Retinal pigment epithelial cell (primary cell): ENCODE measurements at regions not wholly inside any gene's neighbourhood (a gene's known extent, or its start where the extent isn't known, plus 50 kb on each side); places are given as distances from the start of the nearest gene placed in this dataset.
"Not testable (repeated sequence)": the region's sequence is repeated elsewhere in the genome, so short reads cannot be mapped to it uniquely, and the experiment has no call there.

Experiments
- DNase-seq: peaks from one replicate; pipeline ENCODE4 v3.0.0-alpha.2; 2010; ENCODE audit warnings: low read depth
- H3K4me3 ChIP-seq: 2 replicates; pipeline ENCODE4 v1.5.1; 2011; ENCODE audit warnings: mild to moderate bottlenecking, low read length, control low read depth, moderate library complexity
- TF ChIP-seq, protein P1 (sequence below): conservative IDR thresholded peaks from 2 replicates; pipeline ENCODE4 v1.5.1; 2011; ENCODE audit warnings: low read depth, low read length, control low read depth, inconsistent platforms

DNA sequence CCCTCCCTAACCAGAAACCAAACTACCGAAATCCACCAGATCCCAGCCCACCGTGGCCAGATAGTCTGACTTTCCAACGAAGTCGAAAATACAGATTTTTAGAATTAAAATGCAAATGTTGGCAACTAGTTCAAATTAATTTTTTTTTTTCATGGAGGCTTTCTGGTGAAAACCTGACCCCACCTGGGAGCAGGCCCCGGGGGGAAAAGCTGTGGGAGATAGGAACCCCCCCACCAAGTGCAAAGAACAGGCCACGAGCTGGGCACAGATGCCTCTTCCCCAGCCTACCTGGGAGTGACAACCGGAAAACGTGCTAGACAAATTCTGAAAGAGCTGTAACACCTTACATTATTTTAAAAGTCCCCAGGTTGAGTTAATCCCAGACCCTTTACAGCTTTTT lies 333.8 kb downstream of the PREX1 start:
- no peak for DNase-seq
- TF ChIP-seq, protein P1, sequence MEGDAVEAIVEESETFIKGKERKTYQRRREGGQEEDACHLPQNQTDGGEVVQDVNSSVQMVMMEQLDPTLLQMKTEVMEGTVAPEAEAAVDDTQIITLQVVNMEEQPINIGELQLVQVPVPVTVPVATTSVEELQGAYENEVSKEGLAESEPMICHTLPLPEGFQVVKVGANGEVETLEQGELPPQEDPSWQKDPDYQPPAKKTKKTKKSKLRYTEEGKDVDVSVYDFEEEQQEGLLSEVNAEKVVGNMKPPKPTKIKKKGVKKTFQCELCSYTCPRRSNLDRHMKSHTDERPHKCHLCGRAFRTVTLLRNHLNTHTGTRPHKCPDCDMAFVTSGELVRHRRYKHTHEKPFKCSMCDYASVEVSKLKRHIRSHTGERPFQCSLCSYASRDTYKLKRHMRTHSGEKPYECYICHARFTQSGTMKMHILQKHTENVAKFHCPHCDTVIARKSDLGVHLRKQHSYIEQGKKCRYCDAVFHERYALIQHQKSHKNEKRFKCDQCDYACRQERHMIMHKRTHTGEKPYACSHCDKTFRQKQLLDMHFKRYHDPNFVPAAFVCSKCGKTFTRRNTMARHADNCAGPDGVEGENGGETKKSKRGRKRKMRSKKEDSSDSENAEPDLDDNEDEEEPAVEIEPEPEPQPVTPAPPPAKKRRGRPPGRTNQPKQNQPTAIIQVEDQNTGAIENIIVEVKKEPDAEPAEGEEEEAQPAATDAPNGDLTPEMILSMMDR, result no peak
- no peak overlapping the region for H3K4me3 ChIP-seq

DNA sequence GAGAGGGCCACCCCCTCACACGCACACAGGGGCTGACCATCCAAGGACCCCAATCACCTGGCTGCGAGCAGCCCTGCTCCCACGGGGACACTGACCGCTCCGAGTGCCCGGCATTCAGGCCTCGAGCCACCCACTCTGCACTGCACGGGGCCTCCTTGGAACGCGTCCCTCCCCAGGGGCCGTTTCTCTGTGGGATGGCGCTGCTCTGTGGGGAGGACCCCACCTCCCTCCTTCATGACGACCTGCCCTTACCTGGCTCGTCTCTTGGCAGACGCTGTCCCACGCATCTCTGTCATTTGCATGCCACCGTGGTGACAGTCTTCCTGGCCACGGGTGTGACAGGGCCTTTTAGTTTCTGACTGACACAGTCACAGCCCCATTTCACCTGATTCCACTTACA lies 334.5 kb downstream of the PREX1 start:
- not testable (repeated sequence) for DNase-seq, H3K4me3 ChIP-seq

DNA sequence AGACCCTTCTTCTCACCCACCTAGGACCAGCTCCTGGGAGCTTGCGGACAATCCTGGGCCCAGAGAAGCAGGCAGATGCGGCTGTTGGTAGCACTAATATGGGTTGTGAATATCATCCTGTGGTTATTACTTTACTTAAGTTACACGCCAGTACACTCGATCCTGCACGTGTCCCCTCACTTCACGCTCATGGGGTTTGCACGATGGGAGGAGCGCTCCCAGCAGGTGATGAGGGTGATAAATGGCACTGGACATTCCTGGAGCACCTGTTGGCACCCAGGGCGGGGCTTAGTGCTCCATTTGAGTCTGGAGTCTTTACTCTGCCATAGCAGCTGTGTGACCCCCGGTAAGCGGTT lies 335.1 kb downstream of the PREX1 start:
- no peak for DNase-seq
- TF ChIP-seq, protein P1, result no peak
- H3K4me3 ChIP-seq, result no peak overlapping the region

DNA sequence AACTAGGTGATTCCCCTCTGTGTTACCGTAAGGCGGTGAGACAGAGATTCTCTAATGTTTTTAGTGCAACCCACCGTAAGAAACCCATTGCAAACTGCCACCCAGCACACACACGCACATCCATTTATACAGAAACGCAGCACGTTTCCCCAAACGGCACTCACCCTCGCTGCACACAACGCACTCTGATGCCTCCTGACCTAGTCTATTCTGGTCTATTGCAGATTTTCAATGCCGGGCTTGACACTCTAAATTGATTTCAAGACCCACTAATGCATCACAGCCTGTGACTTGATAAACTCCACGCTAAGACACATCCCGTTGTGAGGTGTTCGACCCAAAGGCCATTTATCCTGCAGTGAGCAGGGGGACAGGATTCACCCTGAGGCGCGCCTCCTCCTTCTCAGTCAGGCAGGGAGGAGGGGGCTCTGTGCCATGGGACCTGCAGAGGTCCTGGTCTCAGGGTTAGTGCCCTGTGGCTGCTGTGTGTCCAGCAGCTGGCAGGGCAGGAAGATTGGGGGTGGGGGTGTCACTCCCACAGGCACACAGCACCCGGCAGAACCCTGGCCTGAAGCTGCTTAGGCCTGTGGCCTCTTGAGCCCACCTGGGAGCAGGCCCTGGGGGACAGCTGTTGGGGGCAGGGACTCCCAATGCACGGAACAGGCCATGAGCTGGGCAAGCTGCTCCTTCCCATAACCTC lies 335.6 kb downstream of the PREX1 start:
- H3K4me3 ChIP-seq, result no peak overlapping the region
- no peak for DNase-seq
- TF ChIP-seq, protein P1, result no peak

DNA sequence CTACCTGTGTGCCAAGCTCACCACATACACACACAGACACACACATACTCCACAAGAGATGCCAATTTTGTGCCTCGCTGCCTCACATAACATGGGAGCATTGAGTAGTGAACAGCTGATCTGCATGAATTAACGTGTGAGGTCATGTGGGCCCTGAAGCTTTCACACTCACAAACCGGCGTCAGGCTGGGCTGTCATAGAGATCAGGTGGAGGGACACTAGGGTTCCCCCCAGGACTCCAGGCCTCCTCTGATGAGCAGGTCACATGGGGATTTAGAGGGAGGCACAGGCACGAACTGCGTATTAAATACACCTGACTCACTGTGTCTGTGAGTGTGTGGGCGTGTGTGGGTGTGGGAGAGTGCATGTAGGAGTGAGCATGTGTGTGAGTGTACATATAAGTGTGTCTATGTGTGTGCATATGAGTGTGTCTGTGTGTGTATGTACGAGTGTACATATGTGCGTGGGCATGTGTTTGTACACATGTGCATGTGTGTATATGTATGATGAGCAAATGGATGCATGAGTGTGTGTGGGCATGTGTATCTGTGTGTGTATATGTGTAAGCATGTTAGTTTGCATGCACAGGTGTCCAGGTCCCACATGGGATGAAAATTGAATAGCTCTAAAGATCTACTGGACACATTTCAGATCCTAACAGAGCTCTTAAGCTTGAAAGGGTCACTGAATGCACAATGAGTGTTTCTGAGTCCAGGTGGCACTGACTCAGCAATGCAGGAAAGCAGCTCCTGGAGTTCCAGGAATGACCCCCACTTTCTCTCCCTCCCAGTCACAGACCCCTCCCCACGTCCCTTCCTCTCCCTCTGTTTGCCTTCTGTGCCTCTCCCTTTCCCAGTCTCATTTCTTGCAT lies 336.6 kb downstream of the PREX1 start:
- no peak overlapping the region for H3K4me3 ChIP-seq
- TF ChIP-seq, protein P1, result no peak
- DNase-seq, result no peak

DNA sequence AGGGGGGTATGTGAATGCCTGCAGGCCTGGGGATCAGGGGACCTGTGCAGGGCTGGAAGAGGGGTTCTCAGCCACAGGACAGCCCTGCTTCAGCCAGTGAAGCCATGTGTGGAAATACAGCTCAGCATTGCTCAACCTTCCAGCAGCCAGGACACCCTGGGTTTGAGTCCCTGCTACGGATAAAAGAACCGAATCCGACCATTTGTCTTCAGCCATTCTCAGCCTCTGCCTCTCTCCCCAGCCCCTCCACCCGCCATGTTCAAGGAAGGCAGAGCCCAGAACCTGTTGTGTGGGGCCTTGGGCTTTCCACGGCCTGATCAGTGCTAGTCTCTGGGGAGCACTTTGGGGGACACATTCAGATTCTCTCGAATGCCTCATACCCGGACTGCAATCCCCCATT lies 337.5 kb downstream of the PREX1 start:
- not testable (repeated sequence) for H3K4me3 ChIP-seq, DNase-seq

DNA sequence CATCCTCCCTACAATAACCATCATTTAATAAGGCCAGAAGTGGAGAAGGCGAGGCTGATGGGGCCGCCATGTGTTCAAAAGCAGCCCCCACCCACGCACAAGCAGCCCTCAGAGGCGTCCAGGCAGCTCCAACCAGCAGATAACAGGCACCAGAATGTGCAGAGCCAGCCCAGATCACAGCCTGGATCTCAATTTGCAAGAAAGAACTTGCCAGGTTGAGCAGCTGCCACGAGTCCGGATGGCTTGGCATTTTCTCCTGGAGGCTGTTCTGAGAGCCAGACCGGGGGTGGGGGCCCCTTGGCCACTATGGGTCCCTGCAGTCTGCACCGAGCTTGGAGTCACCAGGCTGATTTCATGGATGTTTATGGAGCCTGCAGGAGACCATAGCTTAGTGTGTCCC lies 338.1 kb downstream of the PREX1 start:
- no peak overlapping the region for H3K4me3 ChIP-seq
- TF ChIP-seq, protein P1, result no peak
- no peak for DNase-seq

DNA sequence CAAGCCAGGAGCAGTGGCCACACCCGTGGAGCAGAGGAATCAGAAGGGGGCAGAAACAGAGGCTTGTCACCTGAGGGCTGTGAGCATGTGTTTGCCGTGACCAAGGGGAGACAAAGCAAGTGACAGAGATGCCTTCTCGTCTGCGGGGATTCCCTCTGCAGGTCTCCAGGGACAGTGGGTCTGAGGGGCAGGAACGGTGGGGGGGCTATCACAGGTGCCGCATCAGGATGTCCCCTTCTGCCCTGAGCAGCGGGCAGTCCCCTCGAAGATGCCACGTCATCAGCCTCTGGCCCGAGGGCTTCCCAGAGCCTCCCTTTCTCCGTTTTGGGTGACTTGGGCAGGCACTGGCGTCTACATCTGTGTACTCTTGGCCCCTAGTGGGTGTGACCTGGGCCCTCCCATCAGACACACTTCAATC lies 338.7 kb downstream of the PREX1 start:
- H3K4me3 ChIP-seq, result no peak overlapping the region
- TF ChIP-seq, protein P1, result no peak
- no peak for DNase-seq

DNA sequence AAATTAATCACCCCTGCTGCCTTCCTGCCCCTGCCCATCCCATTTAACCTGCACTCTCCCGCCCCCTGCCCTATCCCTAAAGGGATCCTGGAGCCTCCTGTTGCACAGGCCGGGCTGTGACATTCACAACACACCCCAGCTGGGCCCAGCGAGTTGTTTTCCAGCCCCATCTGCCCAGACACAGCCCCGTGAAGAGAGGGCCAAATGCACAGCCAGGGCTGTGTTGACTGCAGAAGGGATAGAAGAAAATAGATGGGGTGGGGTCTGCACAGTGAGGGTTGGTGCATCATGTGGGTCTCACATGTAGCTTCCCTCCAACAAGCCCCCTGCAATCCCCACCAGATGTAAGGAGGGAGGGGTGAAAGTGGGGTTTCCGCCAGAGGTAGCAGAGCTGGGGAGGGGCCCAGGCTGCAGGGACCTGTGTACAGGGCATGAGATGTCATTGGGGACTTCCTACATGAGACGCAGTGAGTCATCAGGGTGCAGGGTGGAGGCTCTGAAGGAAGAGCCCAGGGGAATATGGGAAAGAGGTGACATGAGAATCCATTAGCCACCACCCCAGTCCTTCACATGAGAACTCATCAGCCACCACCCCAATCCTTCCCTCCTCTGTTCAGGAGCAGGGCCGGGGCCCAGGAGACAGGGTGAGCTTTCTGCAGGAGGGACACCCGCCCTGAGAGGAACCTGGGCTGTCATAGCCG lies 339.3 kb downstream of the PREX1 start:
- H3K4me3 ChIP-seq, DNase-seq: not testable (repeated sequence)
